GM18907 (cell line): ENCODE measurements at regions not wholly inside any gene's neighbourhood (a gene's known extent, or its start where the extent isn't known, plus 50 kb on each side); places are given as distances from the start of the nearest gene placed in this dataset.
A peak's percentile ranks its signal among the peaks of the same experiment; 100 is the strongest.

Experiments
- ATAC-seq: cut with Tn5 transposase; IDR thresholded peaks from one replicate; pipeline ENCODE4 v1.9.1; 2021; ENCODE audit warnings: mild to moderate bottlenecking, moderate library complexity; ENCODE audit not compliant: unreplicated experiment

DNA sequence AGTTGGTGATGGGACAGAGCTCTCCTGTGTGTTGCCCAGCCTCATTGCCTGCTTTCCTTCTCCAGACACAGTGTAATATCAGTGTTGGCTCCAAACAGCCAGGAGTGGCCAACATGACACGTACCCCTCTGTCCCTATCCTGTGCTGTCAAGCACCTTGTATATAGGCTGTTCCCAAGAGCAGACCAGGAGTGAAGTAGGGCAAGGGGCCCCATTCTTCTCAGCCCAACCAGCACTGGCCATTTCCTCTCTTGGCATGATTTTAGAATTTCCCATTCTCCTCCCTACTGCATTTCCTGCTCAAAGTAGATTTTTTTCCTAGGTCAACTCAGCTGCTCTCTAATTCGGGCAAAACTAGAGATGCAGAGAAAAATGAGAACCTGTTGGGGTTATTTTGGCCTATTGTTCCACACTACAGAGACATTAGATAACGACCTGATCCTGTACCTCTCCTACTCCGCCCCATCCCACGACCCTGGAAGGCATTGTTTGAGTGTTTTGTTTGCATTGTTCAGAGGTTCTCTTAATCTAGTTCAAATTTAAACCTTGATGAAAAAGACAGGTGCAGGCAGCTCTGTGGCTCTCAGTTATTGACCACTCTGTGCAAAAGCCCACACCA lies 95.6 kb downstream of the RASSF10 start:
- ATAC-seq: no peak

DNA sequence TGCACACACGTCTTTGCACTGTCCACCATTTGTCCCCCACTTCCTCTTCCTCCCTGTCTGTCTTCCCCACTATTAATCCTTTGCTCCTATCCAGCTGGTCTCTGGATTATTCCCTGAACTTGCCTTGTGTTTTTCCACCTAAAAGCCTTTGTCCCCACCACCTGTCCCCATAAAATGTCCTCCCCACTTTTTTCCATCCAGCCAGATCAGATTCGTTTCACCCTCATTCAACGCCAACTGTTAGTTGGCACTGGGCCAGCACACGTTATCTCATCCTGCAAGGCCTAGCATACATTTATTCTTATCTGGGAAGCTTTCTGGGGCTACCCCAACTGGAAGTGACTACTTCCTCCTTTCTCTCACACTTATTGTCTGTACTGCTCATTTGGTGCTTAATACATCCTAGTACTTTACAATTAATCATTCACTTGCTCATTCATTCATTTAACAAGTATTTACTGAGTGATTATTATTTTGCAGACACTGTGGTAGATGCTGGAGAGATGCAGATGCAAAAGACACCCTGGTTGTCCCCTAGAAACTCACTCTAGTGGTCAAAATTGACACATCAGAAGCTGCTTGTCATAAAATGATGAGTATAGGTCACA lies 96.2 kb downstream of the RASSF10 start:
- peak; percentile 79 for ATAC-seq

DNA sequence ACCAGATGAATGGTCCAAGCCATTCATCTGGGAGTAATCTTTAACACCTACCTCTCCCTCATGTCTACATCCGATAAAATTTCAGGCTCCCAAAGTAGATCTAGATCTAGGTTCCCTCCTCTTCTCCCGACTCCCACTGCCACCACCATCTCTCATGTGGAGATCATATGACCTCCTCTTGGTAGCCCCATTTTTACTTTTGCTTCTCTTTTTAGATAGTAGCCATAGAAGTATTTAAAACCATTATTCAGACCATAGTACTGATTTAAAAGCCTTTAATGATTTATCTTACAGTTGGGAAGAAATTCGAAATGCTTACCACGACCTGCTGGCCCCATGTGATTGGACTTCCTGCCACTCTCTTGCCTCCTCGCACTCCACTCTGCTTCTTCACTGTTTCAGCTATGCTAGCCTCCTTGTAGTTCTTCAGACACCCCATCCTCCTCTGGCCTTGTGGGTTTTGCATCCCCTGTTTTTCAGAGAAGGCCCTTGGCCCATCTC lies 98.5 kb downstream of the RASSF10 start:
- no peak for ATAC-seq

DNA sequence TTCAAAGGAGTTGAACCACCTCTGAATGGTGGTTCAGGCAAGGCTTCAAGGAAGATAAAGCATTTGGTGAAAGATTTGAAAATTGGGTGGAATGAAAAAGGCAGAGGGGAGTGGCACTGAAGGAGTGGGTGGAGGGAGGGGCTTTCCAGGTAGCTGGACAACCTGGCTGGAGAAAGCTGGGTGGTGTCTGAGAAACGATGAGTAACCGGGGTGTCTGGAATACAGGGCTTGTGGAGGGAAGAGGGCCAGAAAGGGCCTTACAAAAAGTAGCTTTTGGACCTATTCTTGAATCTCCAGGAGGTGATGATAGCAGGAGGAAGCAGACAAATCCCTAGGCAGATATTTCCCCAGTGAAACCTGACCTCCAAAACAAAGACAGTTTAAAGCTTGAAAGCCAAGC lies 99.3 kb downstream of the RASSF10 start:
- ATAC-seq: no peak

DNA sequence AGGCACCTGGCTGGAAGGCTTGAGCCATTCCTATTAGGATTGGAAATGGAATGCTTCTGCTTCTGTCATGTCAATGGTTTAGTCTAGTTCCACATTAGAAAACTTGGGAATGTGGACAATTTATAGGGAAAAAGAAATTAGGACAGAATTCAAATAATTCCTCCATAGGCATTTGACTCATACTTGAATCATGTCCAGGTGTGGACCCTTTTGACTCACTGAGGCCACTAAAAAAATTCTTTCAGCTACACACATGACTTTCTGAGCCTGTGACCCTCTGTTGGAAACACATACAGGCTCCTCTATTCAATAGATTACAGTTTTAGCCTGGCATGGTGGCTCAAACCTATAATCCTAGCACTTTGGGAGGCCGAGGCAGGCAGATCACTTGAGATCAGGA lies 100.5 kb downstream of the RASSF10 start:
- ATAC-seq: no peak

DNA sequence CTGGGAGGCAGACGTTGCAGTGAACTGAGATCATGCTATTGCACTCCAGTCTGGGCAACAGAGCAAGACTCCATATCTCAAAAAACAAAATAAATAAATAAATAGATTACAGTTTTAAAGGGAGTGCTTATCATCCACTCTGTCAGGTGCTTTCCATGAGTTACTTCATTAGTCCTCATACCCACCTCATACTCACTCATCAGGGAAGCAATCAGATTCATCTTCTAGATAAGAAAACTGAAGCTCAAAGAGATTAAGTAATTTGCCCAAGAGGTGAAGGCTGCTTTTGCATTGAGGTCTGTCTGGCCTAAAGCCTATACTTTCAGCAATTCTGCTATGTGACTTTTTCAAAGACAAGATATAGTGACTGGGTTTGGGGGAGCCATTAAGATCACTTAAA lies 101.0 kb downstream of the RASSF10 start:
- ATAC-seq: no peak

DNA sequence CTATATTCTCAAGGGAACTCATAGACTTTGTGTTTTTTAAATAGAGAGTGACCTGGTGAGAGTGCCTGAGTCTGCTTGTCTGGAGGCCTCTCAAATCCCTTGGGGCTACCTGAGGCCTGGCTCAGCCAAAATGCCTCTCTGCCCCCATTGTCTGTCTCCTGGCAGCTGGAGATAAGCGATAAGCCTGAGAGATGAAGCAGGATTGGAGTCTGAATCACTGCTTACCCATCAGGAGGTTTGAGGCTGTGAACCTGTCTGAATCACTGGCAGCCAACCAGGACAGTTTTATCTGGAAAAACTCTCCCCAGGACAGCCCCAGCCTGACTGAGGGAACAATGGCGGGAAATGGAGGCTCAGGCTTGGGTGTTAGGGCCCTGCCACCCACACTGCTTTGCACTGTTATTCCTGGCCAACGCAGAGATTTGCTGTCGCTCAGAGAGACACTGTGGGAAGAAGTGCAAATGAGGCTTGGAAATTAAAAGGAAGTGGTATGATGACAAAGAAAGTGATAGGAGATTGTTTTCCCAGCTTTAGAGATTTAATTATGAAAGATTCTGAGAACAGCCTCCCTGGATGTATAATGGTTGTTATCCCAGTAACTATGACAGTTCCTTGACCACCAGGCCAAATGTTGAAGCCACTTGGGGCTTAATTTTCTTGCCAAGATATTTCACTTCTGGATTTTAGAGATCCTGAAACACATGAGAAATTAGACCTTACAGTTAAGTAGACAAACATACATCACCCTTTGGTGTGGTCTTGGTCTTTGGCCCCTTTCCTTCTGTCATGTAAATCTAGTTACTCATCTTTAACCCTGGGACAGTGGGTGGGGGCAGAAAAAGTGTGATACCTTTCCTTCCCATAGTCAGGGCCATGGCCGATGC lies 102.1 kb downstream of the RASSF10 start:
- ATAC-seq: peak; percentile 40

DNA sequence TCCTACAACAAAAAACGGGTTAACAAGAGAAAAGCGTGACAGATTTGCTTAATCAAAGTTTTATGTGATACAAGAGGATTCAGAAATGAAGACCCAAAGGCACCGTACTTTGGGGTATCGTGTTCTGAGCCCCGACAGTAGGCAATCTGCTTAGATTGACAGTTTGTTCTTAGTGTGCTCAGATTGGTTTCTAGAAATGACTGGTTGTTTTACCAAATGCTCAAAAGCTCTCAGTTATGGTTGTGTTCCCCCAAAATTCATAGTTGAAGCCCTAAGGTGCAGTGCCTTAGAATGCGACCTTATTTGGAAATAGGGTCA lies 102.7 kb downstream of the RASSF10 start:
- peak; percentile 44 for ATAC-seq

DNA sequence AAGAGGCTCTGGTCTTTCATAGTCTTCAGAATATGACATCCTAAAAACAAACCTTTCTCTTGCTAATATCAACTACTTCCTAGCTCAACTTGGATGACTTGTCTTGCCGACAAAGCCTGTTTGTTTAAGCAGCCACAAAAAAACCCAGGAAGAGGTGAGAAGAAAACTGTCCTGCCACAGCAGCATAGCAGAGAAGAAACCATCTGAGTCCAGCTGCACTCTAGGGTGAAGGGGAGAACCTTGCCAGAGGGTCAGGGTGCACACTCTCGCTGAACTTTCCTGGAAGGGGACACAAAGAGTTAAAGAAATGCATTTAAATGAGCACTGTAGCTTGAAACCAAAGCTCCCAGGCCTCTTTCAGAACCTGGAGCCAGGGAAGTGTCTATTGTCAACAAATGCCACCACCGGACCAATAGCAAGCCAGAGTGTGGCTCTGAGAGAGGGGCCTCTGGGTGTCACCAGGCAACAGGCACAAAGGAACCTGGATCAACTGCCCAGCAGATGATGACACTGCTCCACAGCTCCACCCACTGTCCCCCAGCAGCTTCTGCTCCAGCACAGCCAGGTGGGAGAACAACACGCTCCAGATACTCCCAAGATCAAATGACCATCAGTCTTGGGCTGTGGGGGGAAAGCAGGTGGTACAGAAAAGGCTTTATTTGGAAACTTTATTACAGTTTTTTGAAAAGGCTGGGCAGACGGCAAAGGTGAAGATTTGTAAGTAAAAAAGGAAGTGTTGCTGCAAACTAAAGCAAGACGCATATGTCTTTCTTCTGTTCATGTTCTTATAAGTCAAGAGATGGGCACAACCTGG lies 105.7 kb downstream of the RASSF10 start:
- peak; percentile 51 for ATAC-seq

DNA sequence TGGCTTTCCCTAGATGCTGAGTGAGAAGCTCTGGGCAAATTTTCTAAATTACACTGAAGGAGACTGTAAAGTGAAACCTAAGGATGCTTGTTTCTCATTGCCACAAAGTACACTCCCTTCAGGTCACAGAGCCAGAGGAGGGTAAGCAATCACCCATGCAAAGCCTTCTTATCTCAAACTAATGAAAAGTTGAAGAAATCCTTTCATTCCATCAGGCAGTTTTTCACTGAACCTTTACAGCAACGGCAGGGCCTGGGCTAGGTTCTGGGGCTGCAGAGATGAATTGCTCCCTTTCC lies 106.2 kb downstream of the RASSF10 start:
- ATAC-seq: no peak

DNA sequence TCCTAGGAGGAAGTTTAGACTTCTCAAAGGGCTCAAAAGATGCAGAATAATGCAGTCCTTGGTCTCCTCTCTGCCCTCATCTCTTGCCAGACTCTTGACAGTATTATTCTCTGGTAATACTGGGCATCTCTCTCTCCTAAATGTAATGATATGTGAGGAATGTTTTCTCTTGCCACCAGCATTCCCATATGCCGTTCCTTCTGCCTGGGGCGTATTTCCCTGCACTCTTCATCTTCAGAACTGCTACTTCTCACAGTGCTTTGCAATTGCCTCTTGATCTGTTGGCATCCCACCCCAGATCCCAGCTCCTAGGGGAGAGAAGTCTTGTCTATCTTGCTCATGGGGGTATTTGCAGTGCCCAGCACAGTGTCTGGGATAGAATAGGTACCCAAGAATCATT lies 107.4 kb downstream of the RASSF10 start:
- ATAC-seq: no peak

DNA sequence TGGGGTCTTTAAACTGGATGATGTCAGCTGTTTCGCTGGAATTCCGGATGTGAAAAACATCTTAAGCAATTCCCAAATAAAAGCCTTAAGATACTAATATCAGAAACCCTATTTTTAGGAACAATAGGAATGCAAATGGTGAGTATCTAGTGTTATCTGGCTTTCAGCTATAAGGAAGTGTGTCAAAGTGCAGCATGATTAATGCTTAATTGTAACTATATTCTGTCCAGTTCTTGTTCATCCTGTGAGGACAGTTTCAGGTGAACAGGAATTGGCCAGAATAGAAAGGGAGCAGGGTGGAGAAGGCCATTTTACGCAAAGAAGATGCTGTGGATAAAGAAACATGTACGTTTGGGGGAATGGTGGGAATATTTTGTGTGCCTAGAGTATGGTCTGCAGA lies 108.2 kb downstream of the RASSF10 start:
- no peak for ATAC-seq

DNA sequence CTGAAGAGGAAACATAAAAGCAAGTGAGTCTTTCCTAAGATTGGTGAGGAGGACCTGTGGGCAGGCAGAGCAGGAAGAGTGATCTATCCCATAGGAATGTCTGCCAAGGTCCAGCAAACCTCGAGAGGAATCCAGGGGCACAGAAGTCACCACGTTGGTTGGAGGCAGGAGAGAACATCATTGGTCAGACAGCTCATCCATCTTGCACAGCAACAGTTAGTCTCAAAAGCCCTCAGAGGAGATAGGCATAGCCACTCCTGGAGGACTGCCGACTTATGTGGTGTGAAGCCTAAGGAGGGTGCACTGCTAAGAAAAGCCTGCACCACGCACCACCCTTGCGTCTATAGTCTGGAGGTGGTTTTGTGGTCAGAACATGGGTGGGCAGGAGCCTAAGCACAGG lies 109.1 kb downstream of the RASSF10 start:
- no peak for ATAC-seq

DNA sequence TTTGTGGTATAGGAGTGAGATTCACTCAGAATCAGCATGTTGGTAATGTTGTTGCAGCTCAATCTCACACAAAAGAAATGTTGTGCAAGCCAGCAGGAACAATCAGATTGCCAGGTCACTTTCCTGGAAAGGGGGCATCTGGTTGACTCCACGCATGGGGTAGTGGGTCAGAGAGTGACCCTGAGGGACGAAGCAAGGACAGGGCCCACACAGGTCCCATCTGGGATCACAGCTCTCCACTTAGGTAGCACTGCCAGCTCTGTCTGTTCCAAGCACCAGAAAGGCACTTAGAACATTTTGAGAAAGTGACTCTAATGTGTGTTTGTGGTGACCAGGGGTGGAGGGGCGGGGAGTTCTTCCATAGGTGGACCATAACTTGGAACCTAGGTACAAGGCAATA lies 109.5 kb downstream of the RASSF10 start:
- no peak for ATAC-seq

DNA sequence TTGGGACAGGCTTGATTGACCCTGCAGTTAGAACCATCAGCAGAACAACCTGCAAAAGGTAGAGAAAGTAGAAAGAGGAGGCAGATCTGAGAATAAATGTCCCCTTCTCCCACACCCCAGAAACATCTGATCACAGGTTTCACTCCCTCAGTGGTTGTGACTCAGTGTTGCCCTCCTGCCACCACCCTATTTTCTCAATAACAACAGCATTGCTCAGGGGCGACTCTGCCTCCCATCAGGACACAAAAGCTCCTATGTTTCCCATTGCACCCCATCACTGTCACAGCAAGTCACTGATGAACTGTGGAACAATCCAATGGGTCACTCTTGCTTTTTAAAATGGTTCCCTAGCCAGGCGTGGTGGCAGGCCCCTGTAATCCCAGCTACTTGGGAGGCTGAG lies 110.2 kb downstream of the RASSF10 start:
- no peak for ATAC-seq

DNA sequence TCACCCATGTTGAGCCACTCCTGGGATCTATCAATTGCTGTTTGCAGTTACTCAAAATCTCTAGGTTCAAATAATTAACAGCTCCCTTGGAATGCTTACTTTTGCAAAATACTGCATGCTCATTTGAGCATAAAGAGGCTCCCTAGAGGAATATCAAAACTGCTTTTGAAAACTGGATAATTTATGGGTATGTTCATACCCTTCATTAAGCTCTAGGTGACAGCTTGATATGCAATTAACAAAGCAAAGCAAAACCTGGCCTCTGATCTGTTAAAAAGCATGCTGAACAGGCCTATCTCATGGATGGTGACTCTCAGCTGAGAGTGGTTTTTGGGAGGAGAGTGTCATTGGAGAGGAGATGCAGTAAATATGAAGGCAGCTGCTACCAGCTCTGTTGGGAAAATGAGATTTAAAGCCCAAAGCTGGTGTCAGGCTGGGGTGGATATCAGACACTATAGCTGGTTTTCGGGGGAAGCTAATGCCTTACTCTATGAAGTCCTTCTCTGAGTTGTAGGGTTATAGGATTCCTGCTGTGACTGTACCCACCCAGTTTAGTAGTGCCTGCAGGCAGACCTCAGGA lies 110.9 kb downstream of the RASSF10 start:
- no peak for ATAC-seq

DNA sequence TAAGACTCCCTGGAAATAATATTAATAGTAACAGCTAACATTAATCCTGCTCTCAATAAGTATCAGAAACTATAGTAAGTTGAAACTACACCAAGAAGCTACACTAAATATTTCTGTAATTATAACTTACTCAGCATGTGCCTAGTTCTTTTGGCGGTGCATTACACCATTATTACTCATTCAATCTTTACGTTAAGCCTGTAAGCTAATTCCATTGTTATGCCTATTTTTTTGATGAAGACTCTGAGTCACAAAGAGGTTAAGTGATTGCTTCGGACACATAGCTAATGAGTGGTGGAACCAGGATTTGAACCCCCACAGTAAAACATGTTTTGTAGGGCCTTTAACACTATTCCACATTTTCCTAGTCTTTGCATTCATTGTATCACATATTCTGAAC lies 111.6 kb downstream of the RASSF10 start:
- ATAC-seq: no peak

DNA sequence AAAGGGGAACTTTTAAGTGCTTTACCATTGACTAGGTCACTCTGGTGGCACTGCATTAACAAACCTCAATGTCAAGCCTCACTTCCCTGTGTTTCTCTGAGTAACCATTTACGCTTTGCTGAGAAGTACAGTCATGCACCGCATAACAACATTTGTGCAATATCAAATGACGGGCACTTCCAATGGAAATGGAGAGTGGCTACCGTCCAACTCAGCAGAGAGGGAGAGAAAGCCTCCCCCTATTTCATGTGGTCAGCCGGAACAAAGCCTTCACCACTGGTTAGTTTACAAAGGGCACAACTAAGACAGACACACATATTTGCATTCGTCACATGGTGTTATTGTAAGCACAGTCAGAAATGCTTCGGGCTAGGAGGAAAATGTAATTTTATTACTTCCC lies 117.3 kb downstream of the RASSF10 start:
- no peak for ATAC-seq

DNA sequence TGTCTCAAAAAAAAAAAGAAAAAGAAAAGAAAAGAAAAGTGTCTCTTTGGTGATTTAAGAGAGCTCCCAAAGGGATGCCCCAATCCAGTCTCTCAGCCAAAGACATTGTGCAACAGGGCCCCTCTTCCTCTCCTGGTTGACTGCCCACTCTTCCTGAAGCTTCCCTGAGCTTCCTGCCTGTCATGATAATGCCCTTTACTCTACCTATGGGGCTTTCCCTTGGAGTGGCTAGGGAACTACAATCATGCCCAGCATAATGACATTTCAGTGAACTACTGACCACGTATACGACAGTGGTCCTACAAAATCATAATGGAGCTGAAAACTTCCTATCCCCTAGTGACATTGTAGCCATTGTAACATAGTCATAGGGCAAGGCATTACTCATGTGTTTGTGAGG lies 118.0 kb downstream of the RASSF10 start:
- no peak for ATAC-seq

DNA sequence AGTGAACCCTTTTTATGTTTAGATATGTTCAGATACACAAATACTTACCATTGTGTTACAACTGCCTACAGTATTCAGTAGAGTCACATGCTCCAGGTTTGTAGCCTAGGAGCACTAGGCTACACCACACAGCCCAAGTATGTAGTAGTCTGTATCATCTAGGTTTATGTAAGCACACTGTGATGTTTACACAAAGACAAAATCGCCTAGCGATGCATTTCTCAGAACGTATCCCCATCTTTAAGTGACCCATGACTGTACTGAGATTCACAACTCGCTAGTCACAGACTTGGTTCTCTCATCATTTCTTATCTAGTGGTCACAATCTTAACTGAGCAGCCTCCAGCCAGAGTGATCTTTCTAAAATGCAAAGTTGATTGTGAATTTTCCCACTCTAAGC lies 119.2 kb downstream of the RASSF10 start:
- no peak for ATAC-seq

DNA sequence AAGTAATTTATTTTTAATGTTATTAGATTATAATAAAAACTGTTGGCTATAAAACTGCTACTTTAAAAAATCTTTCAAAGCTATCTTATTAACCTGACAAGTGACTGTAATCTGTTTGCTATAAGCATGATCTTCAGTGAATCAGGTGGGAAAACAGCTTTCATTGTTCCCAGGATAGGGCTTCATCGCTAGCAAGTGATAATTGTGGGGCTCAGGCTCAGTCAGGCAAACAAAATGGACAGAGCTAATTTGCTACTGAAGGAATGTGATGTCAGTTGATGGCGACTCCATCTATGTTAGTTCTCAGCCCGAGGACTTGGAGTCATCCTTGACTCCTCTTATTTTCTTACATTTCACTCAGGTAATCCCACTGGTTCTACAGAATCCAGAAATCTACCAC lies 125.0 kb downstream of the RASSF10 start:
- no peak for ATAC-seq
